GM19324 (cell line): ENCODE measurements at regions not wholly inside any gene's neighbourhood (a gene's known extent, or its start where the extent isn't known, plus 50 kb on each side); places are given as distances from the start of the nearest gene placed in this dataset.
"Not testable (repeated sequence)": the region's sequence is repeated elsewhere in the genome, so short reads cannot be mapped to it uniquely, and the experiment has no call there.

Experiments used
- ATAC-seq: cut with Tn5 transposase; IDR thresholded peaks from one replicate; pipeline ENCODE4 v1.9.1; 2021; ENCODE audit warnings: mild to moderate bottlenecking, moderate library complexity; ENCODE audit not compliant: unreplicated experiment, low FRiP score

- no peak for ATAC-seq
Measured at GRCh38 chr3:6315906-6316305, 545.0 kb upstream of the GRM7 start.

DNA sequence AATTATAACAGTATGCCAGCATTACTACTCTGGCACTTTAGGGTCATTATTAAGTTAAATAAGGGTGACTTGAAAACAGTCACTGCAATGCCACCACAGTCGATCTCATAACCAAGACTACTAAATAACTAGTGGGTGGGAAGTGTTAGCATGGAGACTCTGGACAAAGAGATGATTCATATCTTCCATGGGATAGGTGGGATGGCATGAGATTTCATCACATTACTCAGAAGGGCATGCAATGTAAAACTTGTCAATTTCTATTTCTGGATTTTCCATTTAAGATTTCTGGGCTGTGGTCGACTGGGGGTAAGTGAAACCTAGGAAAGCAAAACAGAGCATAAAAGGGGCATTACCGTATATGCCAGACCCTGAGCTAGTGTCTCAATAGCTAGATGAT is 538.9 kb upstream of the GRM7 start:
- ATAC-seq = no peak

DNA sequence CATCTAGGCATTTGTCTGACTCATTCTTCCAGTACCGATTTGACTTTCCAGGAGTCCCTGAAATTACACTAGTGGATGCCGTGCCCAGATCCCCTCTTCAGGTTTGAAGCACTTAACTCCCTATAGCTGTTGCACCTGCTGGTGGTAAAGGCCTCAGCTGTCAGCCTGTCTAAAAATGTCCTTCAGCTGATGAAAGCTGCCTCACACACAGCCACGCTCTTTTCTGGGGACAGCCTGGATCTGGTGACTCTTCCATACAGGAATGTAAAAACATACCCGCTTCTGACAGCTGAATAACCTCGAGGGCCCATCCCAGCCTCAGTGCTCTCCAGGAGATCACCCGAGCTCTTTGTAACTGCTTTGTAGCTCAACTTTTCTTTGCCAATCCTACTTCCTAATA is 534.1 kb upstream of the GRM7 start:
- no peak for ATAC-seq

- not testable (repeated sequence) for ATAC-seq
Measured at GRCh38 chr3:6340980-6341325, 520.0 kb upstream of the GRM7 start.

- ATAC-seq = no peak
Measured at GRCh38 chr3:6351752-6352151, 509.2 kb upstream of the GRM7 start.

DNA sequence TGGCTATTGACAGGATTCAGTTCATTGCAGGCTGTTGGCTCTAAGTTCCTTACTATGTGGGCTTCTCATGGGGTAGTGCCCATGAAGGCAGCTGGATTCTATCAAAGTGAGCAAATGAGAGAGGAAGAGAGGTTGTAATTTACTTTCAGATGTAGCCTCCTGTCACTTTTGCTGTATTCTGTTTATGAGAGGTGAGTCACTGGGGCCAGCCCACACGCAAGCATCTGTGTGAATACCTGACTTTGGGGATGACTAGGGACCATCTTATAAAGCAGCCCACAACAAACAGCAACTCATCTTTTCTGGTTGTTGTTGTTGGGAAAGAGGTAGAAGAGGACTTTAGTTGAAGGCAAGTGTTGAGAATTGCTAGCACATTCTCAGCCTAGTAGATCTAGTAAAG is 506.3 kb upstream of the GRM7 start:
- no peak for ATAC-seq

GRCh38 chr3:6362406-6362805 is 498.5 kb upstream of the GRM7 start:
- ATAC-seq = no peak

DNA sequence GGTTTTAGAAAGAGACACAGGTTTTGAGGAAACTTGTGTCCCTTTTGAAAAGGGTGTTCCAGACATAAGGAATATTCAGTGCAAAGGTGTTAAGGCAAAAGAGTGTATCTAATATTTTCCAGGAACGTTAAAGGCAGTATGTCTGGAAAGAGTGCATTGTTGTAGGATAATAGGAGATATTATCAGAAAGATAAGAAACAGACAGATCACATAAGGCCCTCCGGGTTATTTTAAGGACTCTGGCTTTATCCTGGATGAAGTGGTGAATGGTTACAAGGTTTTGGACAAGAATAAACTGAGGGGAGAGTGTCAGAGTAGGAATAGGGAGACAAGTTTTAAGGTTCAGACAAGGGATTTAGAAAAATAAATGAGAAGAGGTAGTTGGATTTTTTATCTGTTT is 493.7 kb upstream of the GRM7 start:
- no peak for ATAC-seq

DNA sequence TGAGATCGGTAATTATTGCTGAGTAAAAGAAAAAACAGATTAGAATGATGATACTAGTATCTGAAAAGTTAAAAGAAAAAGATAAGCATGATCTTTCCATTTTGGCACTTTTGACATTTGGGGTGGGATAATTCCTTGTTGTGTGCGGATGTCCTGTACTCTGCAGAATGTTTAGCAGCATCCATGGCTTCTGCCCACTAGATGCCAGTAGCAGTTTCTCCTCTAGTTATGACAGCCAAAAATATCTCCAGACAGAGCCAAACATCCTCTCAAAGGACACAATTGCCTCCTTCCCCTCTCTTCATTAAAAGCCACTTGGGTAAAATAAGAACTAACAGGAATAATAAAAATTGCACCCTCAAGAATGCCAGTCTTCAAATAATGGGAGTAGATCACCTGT is 468.8 kb upstream of the GRM7 start:
- no peak for ATAC-seq

DNA sequence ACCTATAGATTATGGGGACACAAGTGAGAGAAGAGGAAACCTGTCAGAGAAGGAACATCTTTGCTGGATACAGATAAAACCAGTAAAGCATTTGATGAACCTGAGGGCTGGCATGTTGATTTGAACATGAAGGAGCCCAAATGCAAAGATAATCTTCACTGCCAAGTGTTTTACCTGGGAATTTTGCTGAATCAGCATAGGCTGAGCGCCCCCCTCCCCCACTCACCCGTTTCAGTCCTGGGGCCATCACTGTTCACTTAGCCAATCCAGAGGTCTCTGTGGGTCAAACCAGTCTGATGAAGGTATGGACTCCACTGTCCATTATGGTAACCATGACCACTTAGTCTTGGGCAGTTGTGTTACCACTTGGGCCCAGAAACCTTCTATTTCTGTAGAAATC is 466.0 kb upstream of the GRM7 start:
- no peak for ATAC-seq

DNA sequence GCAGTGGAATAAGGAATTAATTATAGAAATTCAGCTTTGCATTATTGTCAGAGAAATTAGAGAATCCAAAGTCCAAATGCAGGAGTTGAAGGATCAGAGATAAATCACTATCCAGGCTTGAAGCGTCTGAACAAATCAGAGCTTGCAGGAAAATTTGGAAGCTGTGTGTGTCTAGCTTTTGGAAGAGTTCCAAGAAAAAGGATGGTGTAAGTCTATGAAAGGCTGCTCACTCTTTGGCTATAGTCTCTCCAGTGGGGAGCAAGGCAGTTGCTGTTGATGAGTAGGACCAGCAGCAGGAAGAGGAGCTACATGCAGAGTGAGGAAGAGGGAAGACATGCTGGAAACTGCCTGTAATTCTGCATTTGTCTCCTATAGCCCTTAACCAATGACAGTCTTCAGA is 464.3 kb upstream of the GRM7 start:
- ATAC-seq = no peak

DNA sequence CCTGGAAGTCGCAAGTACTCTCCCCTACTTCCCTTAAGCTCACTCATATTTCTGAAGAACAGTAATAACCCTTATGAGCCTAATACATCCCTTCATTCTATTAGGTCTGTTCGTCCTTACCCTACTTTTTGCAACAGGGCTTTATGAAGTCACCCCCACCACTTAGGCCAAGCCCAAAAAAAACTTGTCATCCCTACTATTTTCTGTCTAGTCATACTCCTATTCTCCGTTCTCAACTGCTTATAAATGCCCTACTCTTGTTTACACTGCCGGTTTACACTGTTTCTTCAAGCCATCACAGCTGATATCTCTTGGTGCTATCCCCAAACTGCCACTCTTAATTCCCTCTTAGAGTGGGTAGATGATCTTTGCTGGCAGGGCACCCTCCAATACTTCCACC is 458.2 kb upstream of the GRM7 start:
- ATAC-seq = not testable (repeated sequence)

DNA sequence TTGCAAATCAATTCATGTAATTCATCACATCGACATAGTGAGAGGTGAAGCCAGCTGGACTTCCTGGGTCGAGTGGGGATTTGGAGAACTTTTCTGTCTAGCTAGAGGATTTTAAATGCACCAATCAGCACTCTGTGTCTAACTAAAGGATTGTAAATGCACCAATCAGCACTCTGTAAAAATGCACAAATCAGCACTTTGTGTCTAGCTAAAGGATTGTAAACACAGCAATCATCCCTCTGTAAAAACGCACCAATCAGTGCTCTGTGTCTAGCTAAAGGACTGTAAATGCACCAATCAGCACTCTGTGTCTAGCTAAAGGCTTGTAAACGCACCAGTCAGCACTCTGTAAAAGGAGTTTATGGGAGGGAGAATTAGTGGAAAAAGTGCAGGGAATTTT is 454.0 kb upstream of the GRM7 start:
- not testable (repeated sequence) for ATAC-seq

DNA sequence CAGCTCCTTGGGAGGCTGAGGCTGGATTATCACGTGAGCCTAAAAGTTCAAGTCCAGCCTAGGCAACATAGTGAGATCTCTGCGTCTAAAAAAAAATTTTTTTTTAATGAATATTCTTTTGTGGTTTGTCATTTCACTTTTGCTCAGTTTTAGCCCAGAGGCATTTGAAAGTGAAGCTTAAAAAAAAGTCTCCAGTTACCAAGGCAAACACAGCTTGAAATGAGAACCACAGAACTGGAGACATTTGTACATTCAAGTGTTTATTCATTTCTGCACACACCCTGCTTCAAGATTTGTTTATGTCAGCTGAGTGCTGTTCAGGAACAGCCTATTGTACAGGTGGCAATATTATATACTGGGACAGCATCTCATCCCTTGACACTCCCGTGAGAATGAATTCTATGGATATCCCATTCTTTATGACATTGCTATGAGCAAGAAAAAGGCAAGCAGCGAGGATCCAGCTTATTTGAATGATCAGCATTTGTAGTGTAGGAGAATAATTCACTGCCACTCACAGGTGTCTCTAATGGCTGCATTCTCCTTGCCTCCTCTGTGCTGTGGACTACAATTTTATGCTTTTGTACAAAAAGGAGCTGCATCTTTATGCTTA is 444.8 kb upstream of the GRM7 start:
- no peak for ATAC-seq

DNA sequence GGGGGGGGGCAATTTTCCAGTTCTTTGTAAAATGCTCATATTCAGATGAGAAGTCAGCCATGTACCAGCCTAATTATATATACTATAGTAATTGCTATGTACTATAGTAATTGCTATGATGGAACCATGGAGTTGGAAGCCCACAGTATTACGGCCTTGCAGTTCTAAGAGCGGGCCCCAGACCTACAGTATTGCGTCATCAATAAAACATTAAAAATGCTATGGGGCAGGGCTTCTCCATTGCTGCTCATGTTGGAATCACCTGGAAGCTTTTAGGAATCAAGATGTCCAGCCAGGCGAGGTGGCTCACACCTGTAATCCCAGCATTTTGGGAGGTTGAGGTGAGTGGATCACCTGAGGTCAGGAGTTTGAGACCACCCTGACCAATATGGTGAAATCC is 443.7 kb upstream of the GRM7 start:
- no peak for ATAC-seq

GRCh38 chr3:6418485-6418884 is 442.4 kb upstream of the GRM7 start:
- no peak for ATAC-seq

DNA sequence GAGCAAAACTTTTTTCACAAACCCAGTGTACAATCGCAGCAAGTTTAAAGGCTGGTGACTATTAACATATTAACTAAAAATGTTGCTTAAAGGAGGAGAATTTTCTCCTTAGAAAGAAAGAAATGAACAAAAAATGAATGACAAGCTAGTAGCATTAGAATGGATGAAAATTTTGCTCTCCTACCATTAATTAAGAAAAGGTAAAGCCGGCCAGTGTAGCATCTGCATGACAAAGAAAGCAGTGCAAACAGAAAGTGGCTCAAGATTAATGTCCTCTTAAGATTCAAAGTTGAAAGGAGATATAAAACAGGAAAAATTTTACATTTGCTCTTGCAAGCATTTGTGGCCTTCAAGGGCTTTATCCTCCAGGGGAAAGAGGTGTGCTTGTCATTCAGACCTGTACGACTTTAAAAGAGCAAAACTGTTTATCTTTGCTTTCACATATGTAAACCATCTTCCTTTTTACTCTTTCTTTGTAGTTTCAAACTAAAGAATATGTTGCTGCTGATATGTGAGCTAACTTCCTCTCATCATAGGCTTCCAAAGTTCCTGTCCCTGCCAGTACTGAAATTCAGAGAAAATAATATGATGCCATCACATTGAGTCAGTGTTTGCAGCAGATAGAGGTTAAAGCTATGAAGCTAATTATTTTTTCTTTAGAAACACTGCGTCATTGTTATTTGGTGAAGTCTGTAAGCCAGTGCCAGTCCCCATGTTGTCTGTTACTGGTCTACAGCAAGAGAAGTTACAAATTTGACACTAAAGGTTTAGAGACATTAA is 439.1 kb upstream of the GRM7 start:
- ATAC-seq = no peak

GRCh38 chr3:6425289-6425820 is 435.6 kb upstream of the GRM7 start:
- no peak for ATAC-seq

DNA sequence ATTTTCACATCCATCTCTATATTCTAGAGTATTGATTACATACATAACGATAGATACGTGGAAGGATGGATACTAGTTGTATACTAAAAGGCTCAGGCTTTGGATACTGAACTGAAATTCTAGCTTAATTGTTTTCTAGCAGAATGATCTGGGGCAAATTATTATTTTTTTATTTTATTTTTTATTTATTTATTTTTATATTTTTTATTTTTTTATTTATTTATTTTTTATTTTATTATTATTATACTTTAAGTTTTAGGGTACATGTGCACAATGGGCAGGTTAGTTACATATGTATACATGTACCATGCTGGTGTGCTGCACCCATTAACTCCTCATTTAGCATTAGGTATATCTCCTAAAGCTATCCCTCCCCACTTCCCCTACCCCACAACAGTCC is 432.6 kb upstream of the GRM7 start:
- ATAC-seq = not testable (repeated sequence)

DNA sequence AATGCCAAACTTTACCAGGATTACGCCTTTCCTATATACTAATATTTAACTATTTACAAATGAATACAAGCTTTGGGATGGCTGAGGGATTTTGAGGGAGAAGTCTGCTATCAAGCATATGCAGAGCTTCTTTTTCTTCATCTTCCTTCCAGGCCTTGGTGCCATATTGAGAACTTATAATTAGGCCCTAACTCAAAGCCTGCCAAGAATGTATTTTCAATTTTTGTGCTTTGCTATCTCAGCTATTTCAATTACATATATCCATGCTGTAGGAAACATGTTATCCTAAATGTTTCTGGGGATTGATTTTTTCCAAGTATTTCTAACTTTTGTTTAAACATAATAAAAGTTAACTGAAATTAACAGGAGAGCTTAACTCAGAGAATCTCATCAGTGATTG is 425.0 kb upstream of the GRM7 start:
- no peak for ATAC-seq

DNA sequence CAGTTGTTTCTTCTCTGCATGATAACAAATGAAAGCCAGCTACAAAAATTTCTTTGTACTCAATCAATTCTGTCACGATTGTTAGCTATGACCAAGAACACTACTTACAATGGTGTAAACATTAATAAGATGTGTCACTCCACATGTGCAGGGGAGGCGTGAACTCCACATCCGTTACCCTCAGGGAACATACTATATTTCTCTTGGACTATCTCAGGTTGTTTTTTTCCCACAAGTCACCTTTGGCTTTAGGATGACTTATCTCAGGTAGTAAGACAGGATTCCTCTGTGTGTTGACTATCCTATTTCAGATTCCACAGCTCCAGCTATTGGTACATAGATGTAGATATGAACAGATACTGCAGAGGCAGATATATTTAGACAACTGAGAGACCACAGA is 423.3 kb upstream of the GRM7 start:
- ATAC-seq = no peak

GRCh38 chr3:6438031-6438430 is 422.9 kb upstream of the GRM7 start:
- no peak for ATAC-seq
